BLaER1 (cell line): ENCODE measurements at regions not wholly inside any gene's neighbourhood (a gene's known extent, or its start where the extent isn't known, plus 50 kb on each side); places are given as distances from the start of the nearest gene placed in this dataset.

ENCODE experiments used
- H3K27ac ChIP-seq: shearing (Covaris generic); formaldehyde crosslinking; 2 replicates; pipeline ENCODE4 v1.8.1; 2022
- H3K27me3 ChIP-seq: shearing (Covaris generic); formaldehyde crosslinking; 2 replicates; pipeline ENCODE4 v1.8.1; 2022
- H3K36me3 ChIP-seq: shearing (Covaris generic); formaldehyde crosslinking; 2 replicates; pipeline ENCODE4 v1.8.1; 2022
- H3K4me1 ChIP-seq: shearing (Covaris generic); formaldehyde crosslinking; 2 replicates; pipeline ENCODE4 v1.8.1; 2022
- H3K4me2 ChIP-seq: shearing (Covaris generic); formaldehyde crosslinking; 2 replicates; pipeline ENCODE4 v1.8.1; 2022
- H3K4me3 ChIP-seq: shearing (Covaris generic); formaldehyde crosslinking; 2 replicates; pipeline ENCODE4 v1.8.1; 2022
- H3K9ac ChIP-seq: shearing (Covaris generic); formaldehyde crosslinking; 2 replicates; pipeline ENCODE4 v1.8.1; 2022
- H3K9me3 ChIP-seq: shearing (Covaris generic); formaldehyde crosslinking; 2 replicates; pipeline ENCODE4 v1.8.1; 2022
- H4K20me1 ChIP-seq: shearing (Covaris generic); formaldehyde crosslinking; 2 replicates; pipeline ENCODE4 v1.8.1; 2022
- Cebpa-rat ChIP-seq: shearing (Covaris generic); IDR thresholded peaks from 2 replicates; pipeline ENCODE4 v1.8.1; 2022

DNA sequence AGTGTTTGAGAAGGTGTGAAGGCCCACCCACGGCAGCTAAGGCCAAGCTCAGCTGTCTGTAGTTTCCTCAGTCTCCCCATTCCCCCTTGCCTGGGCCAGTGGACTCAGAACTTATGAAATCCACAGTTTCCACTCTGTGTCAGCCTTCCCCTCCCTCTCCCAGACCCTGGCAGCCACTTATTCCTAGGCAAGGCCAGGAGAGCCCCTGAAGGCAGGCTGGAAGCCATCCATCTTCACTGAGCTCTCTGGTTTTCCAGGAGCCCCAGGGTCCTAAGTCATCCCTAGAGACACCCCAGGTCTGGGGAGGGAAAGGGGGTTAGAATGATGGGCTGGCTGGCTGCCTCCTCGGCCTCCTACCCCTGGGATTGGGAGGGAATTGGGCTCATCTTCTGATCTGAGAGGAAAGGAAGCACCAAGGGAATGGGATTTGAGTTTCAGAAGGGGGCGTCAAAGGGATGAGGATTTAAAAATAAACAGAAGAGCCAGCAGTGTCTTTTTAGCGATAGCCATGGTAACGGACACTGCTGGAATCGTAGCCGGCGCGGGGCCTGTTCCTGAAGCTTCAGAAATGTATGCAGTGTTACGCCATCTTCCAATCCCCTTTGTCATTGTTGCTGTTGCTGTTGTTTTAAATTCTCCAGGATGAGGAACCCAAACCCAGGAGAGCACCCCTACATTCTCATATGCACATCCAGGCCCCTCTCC, 561.1 kb upstream of the CADM1 start:
- Histone ChIP-seq H4K20me1 (no peaks in the 10 kb centered on the region), H3K9ac (no peak overlapping the region), H3K27ac (no peak overlapping the region), H3K36me3 (no peaks in the 10 kb centered on the region), H3K27me3 (no peaks in the 10 kb centered on the region), H3K9me3 (no peaks in the 10 kb centered on the region), H3K4me2 (peak overlapping the region; percentile 63), H3K4me3 (no peak overlapping the region), H3K4me1 (peaks cover 32% of the 10 kb centered on the region)
- TF ChIP-seq Cebpa-rat: no peak

DNA sequence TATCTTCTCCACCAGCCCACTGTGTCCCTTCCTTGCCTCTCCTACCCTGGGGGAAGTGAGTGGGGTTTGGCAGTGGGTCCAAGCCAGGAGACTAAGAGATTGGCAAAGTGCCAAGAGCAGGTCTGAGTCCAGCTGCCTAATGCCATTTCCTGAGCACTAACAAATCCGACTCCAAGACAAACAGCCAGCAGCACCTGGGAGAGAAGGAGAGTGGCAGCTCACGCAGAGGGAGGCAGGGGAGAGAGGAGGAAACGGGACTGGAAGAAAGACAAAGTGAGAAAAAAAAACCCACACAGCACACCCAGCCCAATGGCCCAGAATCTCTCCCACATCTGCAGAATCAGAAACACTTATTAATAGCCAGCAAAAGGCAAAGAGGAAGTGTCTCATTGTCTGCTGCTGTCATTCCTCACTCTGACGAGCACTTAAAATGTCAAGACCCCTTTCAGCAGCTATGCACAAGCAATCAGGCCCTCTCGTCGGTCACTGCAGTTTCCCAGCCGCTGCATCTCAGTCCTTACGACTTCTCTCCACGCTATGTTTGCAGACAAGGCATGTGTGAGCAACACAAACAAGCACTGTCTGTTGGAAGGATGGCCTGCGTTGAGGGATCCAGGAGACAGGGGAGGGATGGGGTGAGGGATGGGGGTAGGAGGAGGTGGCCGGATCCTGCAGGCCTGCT, 558.4 kb upstream of the CADM1 start:
- peaks cover 32% of the 10 kb centered on the region for H3K4me1 ChIP-seq
- no peak overlapping the region for H3K27ac ChIP-seq
- peak overlapping the region; percentile 56 for H3K4me2 ChIP-seq
- H3K9me3 ChIP-seq: no peaks in the 10 kb centered on the region
- no peak overlapping the region for H3K4me3 ChIP-seq
- no peak overlapping the region for H3K9ac ChIP-seq
- H3K27me3 ChIP-seq: no peaks in the 10 kb centered on the region
- H4K20me1 ChIP-seq: no peaks in the 10 kb centered on the region
- no peak for TF ChIP-seq Cebpa-rat
- no peaks in the 10 kb centered on the region for H3K36me3 ChIP-seq

DNA sequence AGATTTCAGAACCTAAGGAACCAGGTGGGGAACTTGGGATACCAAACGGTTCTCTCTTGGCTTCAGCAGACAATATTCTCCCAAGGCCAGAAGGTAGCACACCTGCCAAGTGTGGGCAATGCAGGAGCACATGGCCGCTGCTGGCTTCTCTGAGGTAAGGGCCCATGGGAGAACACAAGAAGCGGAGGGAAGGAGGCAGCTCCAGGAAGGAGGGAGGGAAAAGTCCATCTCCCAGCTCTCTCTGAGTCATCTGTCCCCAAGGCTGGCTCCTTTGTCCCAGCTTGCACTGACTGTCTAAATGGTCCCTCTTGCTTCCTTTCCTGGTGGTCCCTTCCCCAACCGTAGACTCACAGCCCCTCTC, 557.9 kb upstream of the CADM1 start:
- no peaks in the 10 kb centered on the region for H3K27me3 ChIP-seq
- H3K4me3 ChIP-seq: no peak overlapping the region
- H3K4me1 ChIP-seq: peaks cover 32% of the 10 kb centered on the region
- no peaks in the 10 kb centered on the region for H3K36me3 ChIP-seq
- no peak for TF ChIP-seq Cebpa-rat
- H3K27ac ChIP-seq: no peak overlapping the region
- no peak overlapping the region for H3K9ac ChIP-seq
- H4K20me1 ChIP-seq: no peaks in the 10 kb centered on the region
- no peaks in the 10 kb centered on the region for H3K9me3 ChIP-seq
- peak overlapping the region; percentile 56 for H3K4me2 ChIP-seq

DNA sequence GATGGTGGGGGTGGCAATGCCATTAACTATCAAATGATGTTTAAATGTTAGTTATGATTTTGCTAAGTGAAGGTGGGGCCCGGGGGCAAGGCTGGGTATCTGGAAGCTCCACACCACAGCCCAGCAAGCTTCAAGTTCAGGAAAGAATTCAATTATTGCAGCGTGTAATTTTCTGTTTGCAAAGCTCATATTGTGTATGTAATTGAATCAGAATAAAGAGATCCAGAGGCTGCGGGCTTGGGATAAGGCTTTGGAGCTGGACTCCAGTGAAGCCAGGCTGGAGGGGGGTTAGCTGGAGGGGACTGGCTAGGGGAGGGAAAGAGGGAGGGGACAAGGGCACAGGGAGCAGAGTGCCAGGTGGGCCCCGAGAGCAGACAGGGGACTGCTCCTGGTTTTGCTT, 557.1 kb upstream of the CADM1 start:
- Histone ChIP-seq H3K4me3 (no peak overlapping the region), H3K4me2 (no peak overlapping the region), H4K20me1 (no peaks in the 10 kb centered on the region), H3K27ac (no peak overlapping the region), H3K9ac (no peak overlapping the region), H3K4me1 (peaks cover 28% of the 10 kb centered on the region), H3K9me3 (no peaks in the 10 kb centered on the region), H3K27me3 (no peaks in the 10 kb centered on the region), H3K36me3 (no peaks in the 10 kb centered on the region)
- no peak for TF ChIP-seq Cebpa-rat

DNA sequence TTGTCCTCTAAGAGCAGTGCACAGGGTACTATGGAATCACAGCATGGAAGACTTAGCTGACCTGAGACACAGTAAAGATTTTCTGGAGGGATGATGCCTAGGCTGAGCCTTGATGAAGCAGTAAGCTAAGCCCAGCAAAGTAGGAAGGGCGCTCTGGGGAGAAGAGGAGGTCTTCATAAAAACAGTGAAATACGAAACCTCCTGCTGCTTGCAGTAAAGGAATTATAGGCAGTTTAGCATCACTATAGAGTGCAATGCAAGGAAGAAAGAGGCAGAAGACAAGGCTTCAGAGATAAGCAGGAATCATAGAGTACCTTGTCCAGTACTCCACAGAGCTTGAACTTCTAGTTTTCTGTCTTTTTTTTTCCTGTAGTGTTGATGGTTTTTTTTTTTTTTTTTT, 555.7 kb upstream of the CADM1 start:
- TF ChIP-seq Cebpa-rat: no peak
- Histone ChIP-seq H3K36me3 (no peaks in the 10 kb centered on the region), H3K4me2 (no peak overlapping the region), H3K4me3 (no peak overlapping the region), H4K20me1 (no peaks in the 10 kb centered on the region), H3K27me3 (no peaks in the 10 kb centered on the region), H3K9me3 (no peaks in the 10 kb centered on the region), H3K27ac (no peak overlapping the region), H3K4me1 (peaks cover 15% of the 10 kb centered on the region), H3K9ac (no peak overlapping the region)

DNA sequence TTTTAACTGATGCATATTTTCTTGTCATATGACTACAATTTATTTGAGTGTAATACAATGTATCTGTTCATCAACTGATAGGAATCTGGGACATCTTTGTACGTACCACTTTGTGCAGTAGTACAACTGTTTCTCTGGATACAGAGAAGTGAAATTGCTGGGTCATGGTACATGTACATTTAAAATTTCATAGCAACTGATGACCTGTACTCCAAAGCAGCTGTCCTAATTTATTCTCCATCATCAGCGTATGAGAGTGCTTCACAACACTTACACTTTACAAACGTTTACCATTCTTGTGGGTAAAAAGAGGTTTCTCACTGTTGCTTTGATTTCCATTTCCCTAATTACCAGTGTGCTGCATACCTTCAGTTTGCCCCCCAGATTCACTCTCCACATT, 552.8 kb upstream of the CADM1 start:
- Histone ChIP-seq H3K9me3 (no peaks in the 10 kb centered on the region), H3K4me1 (peaks cover 3% of the 10 kb centered on the region), H3K4me2 (no peak overlapping the region), H3K4me3 (no peak overlapping the region), H3K36me3 (no peaks in the 10 kb centered on the region), H3K27me3 (no peaks in the 10 kb centered on the region; the same call in 1 of the 2 replicates), H3K9ac (no peak overlapping the region), H4K20me1 (no peaks in the 10 kb centered on the region), H3K27ac (no peak overlapping the region)
- no peak for TF ChIP-seq Cebpa-rat

DNA sequence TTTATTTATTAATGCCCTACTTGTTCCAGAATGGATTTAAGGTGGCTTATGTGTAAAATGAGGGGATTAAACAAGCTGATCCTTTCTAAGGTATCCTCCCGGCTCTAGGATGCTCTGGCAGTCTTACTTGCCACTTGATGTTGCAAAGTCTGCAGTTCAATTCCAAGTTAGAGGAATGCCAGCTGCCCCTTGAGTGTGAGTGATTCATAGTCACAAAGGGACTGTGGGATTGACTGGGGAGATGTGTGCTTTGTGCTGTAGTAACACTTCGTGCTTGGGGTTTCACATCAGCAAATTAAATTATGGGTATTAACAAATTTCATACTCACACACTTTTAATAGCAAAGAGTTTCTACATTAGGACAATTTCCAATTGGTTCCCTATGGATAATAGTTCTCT, 550.8 kb upstream of the CADM1 start:
- Histone ChIP-seq H3K27ac (no peak overlapping the region), H3K9ac (no peak overlapping the region), H3K4me2 (no peak overlapping the region), H4K20me1 (no peaks in the 10 kb centered on the region), H3K9me3 (no peaks in the 10 kb centered on the region), H3K4me1 (no peaks in the 10 kb centered on the region), H3K4me3 (no peak overlapping the region), H3K36me3 (no peaks in the 10 kb centered on the region), H3K27me3 (no peaks in the 10 kb centered on the region; the same call in 1 of the 2 replicates)
- no peak for TF ChIP-seq Cebpa-rat

DNA sequence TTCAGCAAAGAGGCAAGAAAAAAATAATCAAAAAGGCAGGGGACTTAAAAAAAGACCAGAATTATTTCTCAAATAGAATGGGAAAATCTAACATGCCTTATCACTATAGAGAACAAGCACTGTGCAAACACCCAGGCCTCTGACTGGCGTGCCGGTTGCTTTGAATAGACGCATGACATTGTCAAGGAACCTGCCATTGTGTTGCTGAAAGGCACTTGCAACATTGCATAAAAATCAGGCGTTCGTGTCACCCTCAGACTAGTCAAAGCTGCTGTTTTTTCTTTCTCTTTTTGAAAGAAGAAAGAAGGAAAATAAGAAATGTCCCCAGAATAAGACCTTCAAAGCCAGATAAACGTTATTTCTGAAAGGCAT, 549.3 kb upstream of the CADM1 start:
- H4K20me1 ChIP-seq: no peaks in the 10 kb centered on the region
- H3K36me3 ChIP-seq: no peaks in the 10 kb centered on the region
- no peak overlapping the region for H3K27ac ChIP-seq
- no peak overlapping the region for H3K4me3 ChIP-seq
- H3K4me2 ChIP-seq: no peak overlapping the region
- no peaks in the 10 kb centered on the region for H3K9me3 ChIP-seq
- H3K4me1 ChIP-seq: peaks cover 6% of the 10 kb centered on the region; the same call in 1 of the 2 replicates
- H3K27me3 ChIP-seq: no peaks in the 10 kb centered on the region; the same call in 1 of the 2 replicates
- no peak overlapping the region for H3K9ac ChIP-seq
- TF ChIP-seq Cebpa-rat: no peak

DNA sequence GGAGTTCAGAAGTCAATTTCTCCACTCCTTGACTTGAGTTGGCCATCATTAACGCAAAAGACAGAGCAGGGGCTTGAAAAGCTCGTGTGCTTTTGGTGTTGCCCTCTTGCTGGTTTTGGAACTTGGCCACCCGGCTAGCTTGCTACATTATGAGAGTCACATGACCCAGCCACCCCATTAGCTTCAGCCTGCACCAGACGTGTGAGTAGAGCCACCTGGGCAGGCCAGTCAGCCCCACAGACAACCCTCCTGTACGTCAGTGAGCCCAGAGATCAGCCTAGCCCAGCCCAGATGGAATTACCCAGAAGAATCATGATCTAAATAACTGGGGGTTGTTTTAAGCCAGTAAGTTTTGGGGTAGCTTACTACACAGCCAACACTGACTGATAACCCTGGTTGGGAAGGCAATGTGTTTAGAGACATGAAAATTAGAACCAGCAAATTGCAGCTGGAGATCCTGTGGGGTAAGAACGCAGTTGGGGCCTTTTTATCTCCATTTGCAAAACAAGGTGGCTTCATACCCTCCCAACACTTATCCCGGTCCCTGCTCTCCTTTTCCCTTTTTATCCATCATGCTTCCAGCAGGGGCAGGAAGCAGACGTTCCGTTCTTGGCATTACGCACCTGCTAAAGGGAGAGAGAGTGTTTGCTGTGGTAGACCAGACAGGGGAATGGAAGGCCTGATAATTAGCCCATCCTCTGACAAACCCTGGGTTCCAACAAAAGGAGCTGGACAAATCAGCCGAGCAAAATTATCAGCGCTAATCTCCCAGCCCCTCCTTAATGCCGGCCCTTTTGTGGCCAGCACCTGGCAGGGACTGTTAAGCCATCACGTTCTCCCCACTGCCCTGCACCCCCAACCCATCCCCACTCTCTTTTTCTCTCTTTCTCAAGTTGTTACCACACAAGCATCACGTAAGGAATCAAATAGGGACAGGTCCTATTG, 548.7 kb upstream of the CADM1 start:
- no peaks in the 10 kb centered on the region for H4K20me1 ChIP-seq
- no peaks in the 10 kb centered on the region for H3K36me3 ChIP-seq
- no peak for TF ChIP-seq Cebpa-rat
- H3K9me3 ChIP-seq: no peaks in the 10 kb centered on the region
- no peaks in the 10 kb centered on the region; the same call in 1 of the 2 replicates for H3K27me3 ChIP-seq
- H3K4me1 ChIP-seq: peaks cover 6% of the 10 kb centered on the region; the same call in 1 of the 2 replicates
- H3K9ac ChIP-seq: no peak overlapping the region
- no peak overlapping the region for H3K27ac ChIP-seq
- H3K4me3 ChIP-seq: no peak overlapping the region
- H3K4me2 ChIP-seq: no peak overlapping the region

DNA sequence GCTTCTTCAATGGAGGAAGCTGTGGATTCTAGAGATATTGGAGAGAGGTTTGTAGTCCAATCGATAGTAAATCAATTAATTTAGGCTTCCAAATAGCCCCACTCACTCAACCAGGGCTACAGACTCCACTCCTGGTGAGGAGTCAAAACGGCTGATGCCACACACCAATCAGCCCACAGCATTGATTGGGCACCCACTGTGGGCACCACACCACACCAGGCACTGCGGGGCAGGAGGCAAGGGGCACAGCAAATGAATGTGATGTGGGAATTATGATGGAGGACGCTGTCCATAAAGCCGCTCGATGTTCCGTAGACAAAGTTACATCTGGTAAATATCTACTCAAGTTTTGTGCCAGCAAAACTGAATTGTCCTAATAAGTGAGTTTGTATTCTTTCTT, 547.3 kb upstream of the CADM1 start:
- H4K20me1 ChIP-seq: no peaks in the 10 kb centered on the region
- no peak overlapping the region for H3K4me3 ChIP-seq
- no peak for TF ChIP-seq Cebpa-rat
- peaks cover 6% of the 10 kb centered on the region; the same call in 1 of the 2 replicates for H3K4me1 ChIP-seq
- no peak overlapping the region for H3K9ac ChIP-seq
- no peak overlapping the region for H3K4me2 ChIP-seq
- H3K9me3 ChIP-seq: no peaks in the 10 kb centered on the region
- H3K36me3 ChIP-seq: no peaks in the 10 kb centered on the region
- H3K27me3 ChIP-seq: no peaks in the 10 kb centered on the region; the same call in 1 of the 2 replicates
- H3K27ac ChIP-seq: no peak overlapping the region
